ENCODE measurements at regions not wholly inside any gene's neighbourhood (a gene's known extent, or its start where the extent isn't known, plus 50 kb on each side); places are given as distances from the start of the nearest gene placed in this dataset.

DNA sequence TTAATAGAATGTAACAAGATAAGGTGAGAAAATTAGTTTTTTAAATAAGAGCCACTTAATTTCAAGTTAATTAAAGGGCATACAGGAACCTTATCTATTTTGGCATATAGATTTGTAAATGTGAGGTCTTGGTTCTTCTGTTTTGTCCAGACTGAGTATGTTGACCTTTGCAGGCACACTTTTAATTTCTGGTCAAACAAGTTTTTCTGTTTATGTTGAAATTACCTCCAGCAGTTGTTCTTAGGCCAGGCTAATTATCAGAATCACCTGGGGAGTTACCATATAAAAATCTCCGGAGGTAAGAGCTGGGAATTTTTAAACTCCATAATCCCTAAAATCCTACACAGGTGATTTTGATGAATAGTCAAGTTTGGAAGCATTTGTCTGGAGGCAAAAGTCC is 227.4 kb upstream of the ANKRD50 start:
- H3K27ac ChIP-seq: no peak overlapping the region

DNA sequence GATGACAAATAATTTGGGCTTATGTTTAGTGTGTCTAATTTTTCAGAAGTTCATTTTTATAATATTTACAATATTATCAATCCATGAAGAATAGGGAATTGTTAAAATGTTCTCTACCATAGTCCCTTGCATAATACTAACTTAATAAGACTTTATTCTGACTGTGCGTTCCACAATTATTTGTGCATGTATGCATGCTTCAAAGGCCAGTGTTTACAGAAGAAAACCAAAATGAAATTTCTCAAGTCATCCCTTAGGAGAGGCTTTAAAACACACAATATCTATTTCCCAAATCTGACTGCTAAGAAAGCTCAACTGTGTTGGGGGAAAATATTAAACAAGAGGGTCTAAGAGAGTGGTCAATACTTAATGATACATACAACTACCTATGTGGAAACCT is 226.3 kb upstream of the ANKRD50 start:
- H3K4me1 ChIP-seq (replicated peaks in 1 of 2): no peaks in the 10 kb centered on the region
- H3K36me3 ChIP-seq (replicated peaks in 1 of 2): no peaks in the 10 kb centered on the region
- DNase-seq: no peak
- H3K9me3 ChIP-seq (replicated peaks in 1 of 3): no peaks in the 10 kb centered on the region
- H3K27ac ChIP-seq: no peak overlapping the region
- no peaks in the 10 kb centered on the region for H3K27me3 ChIP-seq
- H3K4me3 ChIP-seq: no peak overlapping the region
- TF ChIP-seq POLR2A (IDR thresholded peaks at IDR 0.05): no peak
- TF ChIP-seq, protein P1, sequence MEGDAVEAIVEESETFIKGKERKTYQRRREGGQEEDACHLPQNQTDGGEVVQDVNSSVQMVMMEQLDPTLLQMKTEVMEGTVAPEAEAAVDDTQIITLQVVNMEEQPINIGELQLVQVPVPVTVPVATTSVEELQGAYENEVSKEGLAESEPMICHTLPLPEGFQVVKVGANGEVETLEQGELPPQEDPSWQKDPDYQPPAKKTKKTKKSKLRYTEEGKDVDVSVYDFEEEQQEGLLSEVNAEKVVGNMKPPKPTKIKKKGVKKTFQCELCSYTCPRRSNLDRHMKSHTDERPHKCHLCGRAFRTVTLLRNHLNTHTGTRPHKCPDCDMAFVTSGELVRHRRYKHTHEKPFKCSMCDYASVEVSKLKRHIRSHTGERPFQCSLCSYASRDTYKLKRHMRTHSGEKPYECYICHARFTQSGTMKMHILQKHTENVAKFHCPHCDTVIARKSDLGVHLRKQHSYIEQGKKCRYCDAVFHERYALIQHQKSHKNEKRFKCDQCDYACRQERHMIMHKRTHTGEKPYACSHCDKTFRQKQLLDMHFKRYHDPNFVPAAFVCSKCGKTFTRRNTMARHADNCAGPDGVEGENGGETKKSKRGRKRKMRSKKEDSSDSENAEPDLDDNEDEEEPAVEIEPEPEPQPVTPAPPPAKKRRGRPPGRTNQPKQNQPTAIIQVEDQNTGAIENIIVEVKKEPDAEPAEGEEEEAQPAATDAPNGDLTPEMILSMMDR (IDR thresholded peaks at IDR 0.05): no peak
- WGBS, 4 donors: 67 to 91% (median 86%) methylated on average over 1 of the region's 1 CpG
- intact Hi-C loops (cut with DNase I): no loop called here

More for the DNA sequence above, 227.4 kb upstream of the ANKRD50 start:
- no peaks in the 10 kb centered on the region for H3K27me3 ChIP-seq
- no peak for TF ChIP-seq POLR2A (IDR thresholded peaks at IDR 0.05)
- TF ChIP-seq, protein P1 (IDR thresholded peaks at IDR 0.05): no peak
- WGBS, 4 donors: 56 to 84% (median 74%) methylated on average over 1 of the region's 1 CpG
- no peaks in the 10 kb centered on the region for H3K36me3 ChIP-seq (replicated peaks in 1 of 2)
- H3K9me3 ChIP-seq (replicated peaks in 1 of 3): no peaks in the 10 kb centered on the region
- intact Hi-C loops (cut with DNase I): no loop called here
- DNase-seq: no peak
- no peak overlapping the region for H3K4me3 ChIP-seq
- H3K4me1 ChIP-seq (replicated peaks in 1 of 2): no peaks in the 10 kb centered on the region

DNA sequence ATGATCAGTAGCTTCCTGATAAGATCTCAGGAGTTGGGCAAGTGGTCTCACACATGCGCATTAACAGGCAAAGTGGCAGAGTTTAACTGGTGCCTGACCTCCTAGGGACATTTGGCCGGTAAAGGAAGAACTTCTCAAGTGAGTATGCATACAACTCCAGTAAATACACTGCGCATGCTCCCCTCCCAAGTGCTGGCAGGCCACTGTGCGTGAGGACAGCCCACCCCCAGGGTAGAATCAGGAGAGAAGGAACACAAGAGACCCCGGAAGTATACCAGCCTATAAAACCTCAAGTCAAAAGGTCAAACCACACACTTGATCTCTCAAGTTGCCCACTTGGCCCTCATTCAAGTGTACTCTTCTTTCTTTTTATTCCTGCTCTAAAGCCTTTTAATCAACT is 225.5 kb upstream of the ANKRD50 start:
- 62 to 78% (median 68%) methylated on average over 5 of the region's 5 CpGs for WGBS, 4 donors
- TF ChIP-seq, protein P1 (IDR thresholded peaks at IDR 0.05): no peak
- no peak for TF ChIP-seq POLR2A (IDR thresholded peaks at IDR 0.05)
- intact Hi-C loops (cut with DNase I): no loop called here
- Histone ChIP-seq H3K4me1 (replicated peaks in 1 of 2) (no peaks in the 10 kb centered on the region), H3K27ac (no peak overlapping the region), H3K9me3 (replicated peaks in 1 of 3) (no peaks in the 10 kb centered on the region), H3K36me3 (replicated peaks in 1 of 2) (no peaks in the 10 kb centered on the region), H3K4me3 (no peak overlapping the region), H3K27me3 (no peaks in the 10 kb centered on the region)
- DNase-seq: no peak

DNA sequence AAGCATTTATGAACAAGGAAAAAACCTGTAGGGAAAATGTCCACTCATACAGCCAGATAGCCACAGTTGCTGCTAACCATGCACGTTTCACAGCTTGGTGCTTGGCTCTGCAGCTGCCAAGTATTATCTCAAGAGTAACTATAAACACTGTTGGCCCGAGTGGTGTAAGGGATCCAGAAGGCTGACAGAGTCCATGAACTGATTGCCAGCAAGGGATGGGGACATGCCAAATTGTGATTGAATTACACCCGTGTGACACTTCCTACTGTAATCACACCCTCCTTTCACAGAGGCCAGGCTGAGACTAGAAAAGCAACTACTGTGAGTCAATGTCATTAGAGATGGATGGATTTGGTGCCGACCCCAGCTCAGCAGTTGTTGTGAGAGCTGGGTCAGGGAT is 223.9 kb upstream of the ANKRD50 start:
- H3K27me3 ChIP-seq: no peaks in the 10 kb centered on the region
- intact Hi-C loops (cut with DNase I): no loop called here
- no peak overlapping the region for H3K27ac ChIP-seq
- H3K4me1 ChIP-seq (replicated peaks in 1 of 2): no peaks in the 10 kb centered on the region
- H3K4me3 ChIP-seq: no peak overlapping the region
- DNase-seq: peak in 1 of 7 donors; percentile 4
- TF ChIP-seq, protein P1 (IDR thresholded peaks at IDR 0.05): no peak
- no peak for TF ChIP-seq POLR2A (IDR thresholded peaks at IDR 0.05)
- 32 to 44% (median 39%) methylated on average over 4 of the region's 4 CpGs for WGBS, 4 donors
- H3K9me3 ChIP-seq (replicated peaks in 1 of 3): no peaks in the 10 kb centered on the region
- no peaks in the 10 kb centered on the region for H3K36me3 ChIP-seq (replicated peaks in 1 of 2)

Measured in adrenal gland (tissue), 9 donors.